Choroid plexus epithelial cell (primary cell): ENCODE measurements at regions not wholly inside any gene's neighbourhood (a gene's known extent, or its start where the extent isn't known, plus 50 kb on each side); places are given as distances from the start of the nearest gene placed in this dataset.
A peak's percentile ranks its signal among the peaks of the same experiment; 100 is the strongest.

Source experiments
- DNase-seq: peaks from one replicate; pipeline ENCODE4 v3.0.0-alpha.2; 2010; ENCODE audit warnings: low read depth
- H3K4me3 ChIP-seq: 2 replicates; pipeline ENCODE4 v1.5.1; 2011; ENCODE audit warnings: low read depth, mild to moderate bottlenecking, control low read depth, low read length, moderate library complexity
- CTCF ChIP-seq: conservative IDR thresholded peaks from 2 replicates; pipeline ENCODE4 v1.5.1; 2011; ENCODE audit warnings: low read depth, mild to moderate bottlenecking, control low read depth, inconsistent platforms, low read length, moderate library complexity

DNA sequence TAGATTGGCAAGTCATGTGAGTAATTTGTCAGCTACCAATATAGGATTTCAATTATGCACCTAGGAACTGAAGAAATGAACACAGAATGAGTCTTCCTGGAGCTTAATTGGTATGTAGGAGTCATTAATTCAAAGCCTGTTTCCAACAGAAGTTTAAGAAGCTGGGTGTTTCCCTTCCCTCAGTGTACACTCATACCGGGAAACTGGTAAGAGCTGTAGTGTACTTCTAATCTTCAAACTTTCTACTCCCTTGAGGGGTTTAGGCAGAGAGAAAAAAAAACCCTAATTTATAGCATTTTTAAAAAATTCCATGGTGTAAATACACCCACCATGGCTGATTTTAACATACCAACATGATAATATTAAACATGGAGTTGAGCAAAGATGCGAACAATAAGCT, 665.7 kb upstream of the SLITRK5 start:
- no peak for DNase-seq
- no peak overlapping the region for H3K4me3 ChIP-seq
- no peak for TF ChIP-seq CTCF

GRCh38 chr13:87035526-87035925, 635.6 kb upstream of the SLITRK5 start:
- TF ChIP-seq CTCF: no peak

GRCh38 chr13:87042946-87043345, 628.2 kb upstream of the SLITRK5 start:
- peak; percentile 22 for DNase-seq
- H3K4me3 ChIP-seq: no peak overlapping the region
- TF ChIP-seq CTCF: no peak

More at GRCh38 chr13:87035526-87035925, 635.6 kb upstream of the SLITRK5 start:
- no peak for DNase-seq
- H3K4me3 ChIP-seq: no peak overlapping the region

DNA sequence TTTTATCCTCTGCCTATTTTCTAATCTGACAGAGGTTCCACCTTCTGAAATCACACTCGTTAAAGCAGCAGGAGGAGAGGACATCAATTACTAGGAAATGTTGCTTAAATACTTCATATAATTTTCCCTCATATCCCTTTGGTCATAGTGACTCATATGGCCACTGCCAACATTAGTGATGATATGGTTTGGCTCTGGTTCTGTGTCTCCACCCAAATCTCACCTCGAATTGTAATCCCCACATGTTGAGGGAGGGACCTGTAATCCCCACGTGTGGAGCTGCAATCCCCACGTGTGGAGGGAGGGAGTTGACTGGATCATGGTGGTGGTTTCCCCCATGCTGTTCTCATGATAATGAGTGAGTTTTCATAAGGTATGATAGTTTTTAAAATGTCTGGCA, 618.4 kb upstream of the SLITRK5 start:
- H3K4me3 ChIP-seq: no peak overlapping the region
- no peak for DNase-seq
- no peak for TF ChIP-seq CTCF

GRCh38 chr13:87057807-87058520, 613.2 kb upstream of the SLITRK5 start:
- TF ChIP-seq CTCF: no peak
- peak; percentile 81 for DNase-seq
- no peak overlapping the region for H3K4me3 ChIP-seq

- no peak for DNase-seq
- TF ChIP-seq CTCF: no peak
- H3K4me3 ChIP-seq: no peak overlapping the region
These were observed 612.3 kb upstream of the SLITRK5 start for GRCh38 chr13:87058786-87059329.
